HEK293T (cell line): ENCODE measurements at regions not wholly inside any gene's neighbourhood (a gene's known extent, or its start where the extent isn't known, plus 50 kb on each side); places are given as distances from the start of the nearest gene placed in this dataset.

Experiments used
- BHLHE40 ChIP-seq: fragments of 450-650 bp; IDR thresholded peaks from 2 replicates; pipeline ENCODE4 v1.6.1; 2016; ENCODE audit warnings: mild to moderate bottlenecking, moderate library complexity, borderline replicate concordance
- CTBP1 ChIP-seq: fragments of 450-650 bp; IDR thresholded peaks from 2 replicates; pipeline ENCODE4 v1.6.1; 2016; ENCODE audit warnings: borderline replicate concordance
- ELF4 ChIP-seq: fragments of 450-650 bp; IDR thresholded peaks from 2 replicates; pipeline ENCODE4 v1.6.1; 2017; ENCODE audit warnings: antibody characterized with exemption
- FOXA1 ChIP-seq: fragments of 450-650 bp; IDR thresholded peaks from 2 replicates; pipeline ENCODE4 v1.6.1; 2016; ENCODE audit warnings: mild to moderate bottlenecking
- FOXK2 ChIP-seq: fragments of 450-650 bp; IDR thresholded peaks from 2 replicates; pipeline ENCODE4 v1.6.1; 2016; ENCODE audit warnings: mild to moderate bottlenecking
- NFRKB ChIP-seq: fragments of 450-650 bp; IDR thresholded peaks from 2 replicates; pipeline ENCODE4 v1.6.1; 2016; ENCODE audit warnings: mild to moderate bottlenecking, moderate library complexity
- SP1 ChIP-seq: fragments of 450-650 bp; IDR thresholded peaks from 2 replicates; pipeline ENCODE4 v1.6.1; 2017
- TARDBP ChIP-seq: fragments of 450-650 bp; IDR thresholded peaks from 2 replicates; pipeline ENCODE4 v1.6.1; 2016
- ZNF384 ChIP-seq: fragments of 450-650 bp; IDR thresholded peaks from 2 replicates; pipeline ENCODE4 v1.6.1; 2016

DNA sequence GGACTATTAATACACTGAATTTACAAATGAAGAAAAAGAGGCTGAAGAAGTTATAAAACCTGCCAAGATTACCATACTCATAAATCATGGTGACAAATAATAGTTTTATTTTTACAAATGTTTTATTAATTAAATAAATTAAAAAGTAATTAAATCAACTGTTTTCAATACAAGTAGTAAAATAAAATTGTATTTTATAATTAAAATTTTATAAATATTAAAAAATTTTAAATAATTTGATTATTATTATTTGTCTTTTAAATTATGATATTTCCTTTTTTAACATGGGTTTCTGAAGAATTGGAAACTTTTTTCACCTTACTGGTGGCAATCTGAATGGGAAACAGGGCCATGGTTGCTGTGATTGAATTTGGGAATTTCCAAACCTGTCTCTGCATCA lies 177.3 kb upstream of the TSHZ2 start:
- TF ChIP-seq TARDBP = no peak
- no peak for TF ChIP-seq FOXK2
- no peak for TF ChIP-seq CTBP1
- TF ChIP-seq NFRKB = no peak
- TF ChIP-seq SP1 = no peak
- no peak for TF ChIP-seq BHLHE40
- no peak for TF ChIP-seq ELF4
- TF ChIP-seq FOXA1 = no peak
- no peak for TF ChIP-seq ZNF384
